ENCODE measurements at regions not wholly inside any gene's neighbourhood (a gene's known extent, or its start where the extent isn't known, plus 50 kb on each side); places are given as distances from the start of the nearest gene placed in this dataset.
"Not testable (repeated sequence)": the region's sequence is repeated elsewhere in the genome, so short reads cannot be mapped to it uniquely, and the experiment has no call there.

DNA sequence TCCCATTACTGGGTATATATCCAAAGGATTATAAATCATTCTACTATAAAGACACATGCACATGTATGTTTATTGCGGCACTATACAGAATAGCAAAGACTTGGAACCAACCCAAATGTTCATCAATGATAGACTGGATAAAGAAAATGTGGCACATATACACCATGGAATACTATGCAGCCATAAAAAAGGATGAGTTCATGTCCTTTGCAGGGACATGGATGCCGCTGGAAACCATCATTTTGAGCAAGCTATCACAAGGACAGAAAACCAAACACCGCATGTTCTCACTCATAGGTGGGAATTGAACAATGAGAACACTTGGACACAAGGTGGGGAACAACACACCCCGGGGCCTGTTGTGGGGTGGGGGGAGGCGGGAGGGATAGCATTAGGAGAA, 57.0 kb upstream of the NEUROD1 start:
- not testable (repeated sequence) for DNase-seq (ENCODE audit: low read depth in 4 of 4, low spot score in 3 of 4)

DNA sequence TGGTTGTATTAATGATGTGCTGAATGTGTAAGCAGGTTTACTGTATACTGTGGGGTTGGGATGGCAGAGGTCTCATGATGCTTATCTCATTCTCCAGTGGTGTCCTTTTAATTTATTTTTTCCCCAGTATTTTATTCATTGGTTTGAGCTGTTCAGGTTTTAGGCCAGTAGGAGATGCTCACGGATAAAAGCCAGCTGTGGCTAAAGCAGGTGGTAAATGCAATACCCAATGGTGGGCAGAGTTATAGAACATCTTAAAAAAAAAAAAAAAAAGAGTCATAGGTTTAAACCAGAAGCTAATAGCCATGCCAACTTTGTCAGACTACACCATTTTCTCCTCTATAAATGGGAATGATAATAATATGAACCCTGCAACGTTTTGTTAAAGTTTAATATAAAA, 57.8 kb upstream of the NEUROD1 start:
- DNase-seq (ENCODE audit: low read depth in 4 of 4, low spot score in 3 of 4), result no peak

DNA sequence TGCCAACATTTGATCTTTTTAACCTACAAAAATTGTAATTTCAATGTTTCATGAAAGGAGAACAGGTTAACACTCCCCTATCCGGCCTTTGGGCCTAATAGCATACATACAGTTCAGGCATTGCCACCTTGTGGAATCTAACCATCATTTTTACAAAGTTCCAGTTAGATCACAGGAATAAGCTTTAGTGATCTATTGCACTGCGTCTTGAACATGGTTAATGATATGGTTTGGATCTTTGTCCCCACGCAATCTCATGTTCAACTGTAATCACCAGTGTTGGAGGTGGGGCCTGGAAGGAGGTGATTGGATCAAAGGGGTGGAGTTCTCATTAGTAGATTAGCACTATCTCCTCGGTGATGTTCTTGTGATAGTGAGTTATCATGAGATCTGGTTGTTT, 58.2 kb upstream of the NEUROD1 start:
- no peak for DNase-seq (ENCODE audit: low read depth in 4 of 4, low spot score in 3 of 4)

GRCh38 chr2:181741756-181742155, 61.4 kb upstream of the NEUROD1 start:
- DNase-seq (ENCODE audit: low read depth in 4 of 4, low spot score in 3 of 4), result no peak

GRCh38 chr2:181742361-181742760, 62.0 kb upstream of the NEUROD1 start:
- no peak for DNase-seq (ENCODE audit: low read depth in 4 of 4, low spot score in 3 of 4)

DNA sequence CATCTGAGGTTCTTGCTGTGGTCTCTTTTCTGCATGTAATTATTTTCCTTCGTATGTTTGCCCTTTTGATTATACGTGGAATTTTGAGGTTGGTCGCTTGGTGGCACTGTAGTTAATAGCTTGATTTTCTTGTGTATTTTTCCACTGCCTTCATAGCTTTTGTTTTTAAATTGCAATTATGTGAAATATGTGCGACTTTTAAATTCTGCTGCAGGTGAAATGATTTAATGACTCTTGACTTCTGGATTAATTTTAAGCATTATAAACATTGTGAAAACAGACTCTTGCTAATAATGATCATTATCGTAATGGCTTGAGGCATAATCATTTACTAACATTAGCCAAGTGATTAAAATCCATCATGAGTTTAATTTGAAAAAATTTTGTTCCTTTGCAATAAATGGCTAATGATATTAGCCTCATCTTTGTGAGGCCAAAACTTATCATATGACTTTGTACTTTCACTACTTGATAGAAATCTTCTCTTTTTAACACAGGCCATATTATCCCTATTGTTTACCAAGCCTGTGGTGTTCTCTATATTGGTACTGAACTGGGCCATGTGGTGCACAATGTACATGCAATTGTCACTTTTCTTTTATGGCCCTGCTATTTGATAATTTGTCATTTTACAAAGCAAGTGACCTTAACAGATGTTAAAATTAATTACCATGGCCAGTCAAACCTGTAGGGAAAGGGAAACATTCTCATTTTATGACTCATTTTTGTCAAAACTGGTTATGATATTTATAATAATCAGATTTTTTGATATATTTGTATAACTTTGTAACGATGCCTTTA, 62.8 kb upstream of the NEUROD1 start:
- DNase-seq (ENCODE audit: low read depth in 4 of 4, low spot score in 3 of 4), result peak in 3 of 4 donors; percentile 52 to 57 (median 53)

DNA sequence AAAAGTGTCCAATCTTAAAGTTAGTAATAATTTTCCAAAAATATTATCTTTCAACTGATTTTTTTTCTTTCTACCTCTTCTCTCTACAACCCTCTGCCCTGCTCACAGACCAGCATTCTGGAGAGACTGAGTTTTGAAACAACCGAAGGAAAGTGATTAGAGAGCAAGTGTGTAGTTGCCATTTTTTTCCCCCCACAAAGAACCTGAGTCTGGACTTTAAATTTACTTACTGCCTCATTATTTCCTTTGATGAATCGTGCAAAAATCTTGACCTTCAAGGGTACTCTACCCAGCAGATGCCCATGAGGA, 63.4 kb upstream of the NEUROD1 start:
- no peak for DNase-seq (ENCODE audit: low read depth in 4 of 4, low spot score in 3 of 4)

GRCh38 chr2:181745796-181746540, 65.7 kb upstream of the NEUROD1 start:
- no peak for DNase-seq (ENCODE audit: low read depth in 4 of 4, low spot score in 3 of 4)

- no peak for DNase-seq (ENCODE audit: low read depth in 4 of 4, low spot score in 3 of 4)
These were observed 66.5 kb upstream of the NEUROD1 start for GRCh38 chr2:181746844-181747243.

- DNase-seq (ENCODE audit: low read depth in 4 of 4, low spot score in 3 of 4), result no peak
These were observed 70.0 kb upstream of the NEUROD1 start for GRCh38 chr2:181750305-181750704.

GRCh38 chr2:181751266-181752030, 71.1 kb upstream of the NEUROD1 start:
- no peak for DNase-seq (ENCODE audit: low read depth in 4 of 4, low spot score in 3 of 4)

DNA sequence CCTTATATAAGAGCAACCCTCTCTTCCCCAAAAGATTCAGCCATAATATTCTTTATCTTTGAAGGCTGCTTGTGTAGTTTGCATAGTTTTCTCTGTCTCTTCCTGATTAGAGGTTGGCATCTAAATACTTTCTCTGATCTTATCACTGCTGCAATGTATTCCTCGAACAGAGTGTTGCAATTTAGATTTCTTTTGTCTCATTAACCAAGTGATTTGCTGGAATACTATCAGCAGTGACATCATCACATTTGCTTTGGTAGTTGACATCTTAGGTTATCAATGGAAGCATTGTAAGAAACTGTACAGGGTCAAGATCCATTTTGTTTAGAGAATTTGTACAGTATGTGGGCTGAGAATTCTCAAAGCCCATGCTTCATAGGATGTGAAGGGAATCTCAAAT, 72.0 kb upstream of the NEUROD1 start:
- DNase-seq (ENCODE audit: low read depth in 4 of 4, low spot score in 3 of 4), result no peak

- DNase-seq (ENCODE audit: low read depth in 4 of 4, low spot score in 3 of 4), result no peak
These were observed 73.4 kb upstream of the NEUROD1 start for GRCh38 chr2:181753686-181754085.

DNA sequence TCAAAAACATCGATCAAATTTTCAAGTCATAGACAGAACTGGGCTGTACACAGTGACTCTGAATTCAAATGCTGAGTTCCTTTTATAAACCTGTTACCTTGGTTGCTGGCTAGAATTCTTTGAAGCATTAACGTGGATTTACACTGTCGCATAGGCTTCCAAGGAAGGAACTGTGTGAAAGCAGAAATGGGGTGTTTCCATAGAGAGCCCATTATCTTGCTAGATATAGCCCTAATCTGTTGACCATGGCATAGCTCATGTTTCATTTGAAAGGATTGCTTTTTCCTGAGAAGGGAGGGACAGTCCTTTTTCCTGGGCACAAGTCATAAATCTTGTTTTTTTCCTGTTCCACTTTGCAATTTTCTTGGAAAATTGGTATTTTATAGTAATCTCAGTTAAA, 73.8 kb upstream of the NEUROD1 start:
- DNase-seq (ENCODE audit: low read depth in 4 of 4, low spot score in 3 of 4), result no peak

- no peak for DNase-seq (ENCODE audit: low read depth in 4 of 4, low spot score in 3 of 4)
These were observed 74.9 kb upstream of the NEUROD1 start for GRCh38 chr2:181755181-181755580.

- DNase-seq (ENCODE audit: low read depth in 4 of 4, low spot score in 3 of 4), result no peak
These were observed 80.2 kb upstream of the NEUROD1 start for GRCh38 chr2:181760521-181760920.

- DNase-seq (ENCODE audit: low read depth in 4 of 4, low spot score in 3 of 4), result no peak
These were observed 80.9 kb upstream of the NEUROD1 start for GRCh38 chr2:181761175-181761574.

- no peak for DNase-seq (ENCODE audit: low read depth in 4 of 4, low spot score in 3 of 4)
These were observed 81.7 kb upstream of the NEUROD1 start for GRCh38 chr2:181762000-181762399.

DNA sequence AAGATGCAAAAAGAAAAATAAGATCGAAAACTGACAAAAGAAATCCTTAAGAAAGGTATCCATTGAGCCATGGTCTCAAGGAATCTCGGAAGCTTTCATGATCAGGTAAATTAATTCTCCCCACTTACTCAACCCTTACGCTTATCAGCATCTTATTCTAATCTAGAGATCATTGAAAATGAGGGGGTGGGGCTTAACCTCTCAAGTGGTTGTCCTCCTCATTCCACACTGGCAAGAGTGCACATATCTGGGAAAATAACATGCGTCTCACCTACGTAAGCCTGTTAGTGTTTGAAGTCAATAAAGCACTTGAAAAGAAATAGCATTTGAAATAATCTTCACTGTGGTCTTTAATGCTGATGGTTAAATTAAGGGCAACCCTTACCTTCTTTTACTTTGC, 82.5 kb upstream of the NEUROD1 start:
- DNase-seq (ENCODE audit: low read depth in 4 of 4, low spot score in 3 of 4), result no peak

DNA sequence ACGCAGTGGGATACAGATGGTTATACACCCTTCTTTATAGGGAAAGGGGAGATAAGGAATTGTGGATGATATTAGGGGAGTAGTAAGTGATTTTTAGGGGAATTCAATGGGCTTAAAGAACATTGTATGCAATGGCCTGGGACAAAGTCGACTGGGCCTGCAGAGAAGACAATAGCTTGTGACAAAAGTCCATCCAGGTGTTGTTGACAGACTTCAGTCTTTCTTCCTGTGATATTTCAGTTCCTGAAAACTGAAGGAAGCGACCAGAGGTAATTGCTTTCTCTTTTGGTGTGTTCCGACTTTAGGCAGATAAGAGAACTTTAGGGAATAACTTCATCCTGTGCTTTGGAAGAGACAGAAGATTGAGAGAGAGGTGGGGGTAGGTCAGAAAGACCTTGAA, 83.1 kb upstream of the NEUROD1 start:
- no peak for DNase-seq (ENCODE audit: low read depth in 4 of 4, low spot score in 3 of 4)

- DNase-seq (ENCODE audit: low read depth in 4 of 4, low spot score in 3 of 4), result no peak
These were observed 84.0 kb upstream of the NEUROD1 start for GRCh38 chr2:181764095-181764963.
